Erythroblast (primary cell): ENCODE measurements at regions not wholly inside any gene's neighbourhood (a gene's known extent, or its start where the extent isn't known, plus 50 kb on each side); places are given as distances from the start of the nearest gene placed in this dataset.

Experiments
- DNase-seq, 2 experiments: peaks; one replicate each; lab custom pipeline; 2025; lab: John Stamatoyannopoulos, UW
- GATA1 ChIP-seq: IDR thresholded peaks from 2 replicates; pipeline ENCODE4 v1.6.1; 2011; ENCODE audit warnings: low read depth, mild to moderate bottlenecking, control low read depth, low read length, moderate library complexity
- POLR2A ChIP-seq: IDR thresholded peaks from 2 replicates; pipeline ENCODE4 v1.6.1; 2011; ENCODE audit warnings: mild to moderate bottlenecking, low read length

DNA sequence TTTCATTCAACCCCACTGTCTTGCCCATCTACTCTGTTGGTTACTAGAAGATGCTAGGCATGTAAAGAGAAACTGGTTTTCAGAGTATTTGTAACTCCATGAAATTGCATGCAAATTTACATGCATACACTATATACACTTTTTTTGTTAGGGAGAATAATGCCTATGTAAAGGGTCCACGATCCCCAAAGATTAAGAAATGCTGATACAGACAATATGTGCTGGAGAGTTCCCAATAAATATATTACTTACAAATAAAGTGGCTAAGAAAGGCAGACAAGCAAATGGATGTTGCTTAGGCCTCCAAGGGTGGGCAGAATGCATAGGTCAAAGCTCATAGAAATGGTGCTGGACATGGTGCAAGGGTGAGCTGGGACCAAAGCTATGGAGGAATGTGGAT, 109.6 kb upstream of the NHSL1 start:
- no peak for TF ChIP-seq POLR2A
- TF ChIP-seq GATA1, result no peak
- DNase-seq, result no peak

DNA sequence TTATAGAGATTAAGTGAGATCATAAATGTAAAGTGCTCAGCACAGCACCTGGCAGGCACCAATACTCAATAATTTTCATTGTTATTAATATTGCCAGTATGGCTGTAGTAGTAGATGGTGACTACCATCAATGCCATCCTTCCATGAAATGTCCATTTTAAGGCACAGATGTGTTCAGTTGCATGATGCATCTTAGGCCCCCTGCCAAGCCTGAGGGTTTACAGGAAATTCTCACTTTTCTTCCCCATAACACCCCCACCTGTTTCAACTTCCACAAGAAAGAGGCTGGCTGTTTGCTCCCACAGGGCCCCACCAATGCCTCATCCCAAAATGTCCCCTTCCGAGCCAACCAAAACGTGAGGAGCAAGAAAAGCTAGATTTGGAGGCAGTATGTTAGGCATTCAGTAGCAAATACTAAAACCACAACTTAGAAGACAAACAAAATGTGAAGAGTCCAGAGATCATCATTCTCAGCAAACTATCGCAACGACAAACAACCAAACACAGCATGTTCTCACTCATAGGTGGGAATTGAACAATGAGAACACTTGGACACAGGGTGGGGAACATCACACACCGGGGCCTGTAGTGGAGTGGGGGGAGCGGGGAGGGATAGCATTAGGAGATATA, 110.6 kb upstream of the NHSL1 start:
- TF ChIP-seq GATA1, result no peak
- no peak for TF ChIP-seq POLR2A
- no peak for DNase-seq

DNA sequence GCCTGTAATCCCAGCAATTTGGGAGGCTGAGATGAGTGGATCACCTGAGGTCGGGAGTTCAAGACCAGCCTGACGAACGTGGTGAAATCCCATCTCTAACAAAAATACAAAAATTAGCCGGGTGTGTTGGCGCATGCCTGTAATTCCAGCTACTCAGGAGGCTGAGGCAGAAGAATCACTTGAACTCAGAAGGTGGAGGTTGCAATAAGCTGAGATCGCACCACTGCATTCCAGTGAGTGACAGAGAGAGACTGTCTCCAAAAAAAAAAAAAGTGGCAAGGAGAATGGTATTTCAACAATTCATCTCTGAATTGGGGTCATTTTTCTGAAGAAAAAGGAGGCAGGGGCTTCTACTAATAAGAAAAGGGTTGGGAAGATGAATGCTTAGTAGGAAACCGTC, 111.5 kb upstream of the NHSL1 start:
- no peak for DNase-seq
- no peak for TF ChIP-seq POLR2A
- TF ChIP-seq GATA1, result no peak

DNA sequence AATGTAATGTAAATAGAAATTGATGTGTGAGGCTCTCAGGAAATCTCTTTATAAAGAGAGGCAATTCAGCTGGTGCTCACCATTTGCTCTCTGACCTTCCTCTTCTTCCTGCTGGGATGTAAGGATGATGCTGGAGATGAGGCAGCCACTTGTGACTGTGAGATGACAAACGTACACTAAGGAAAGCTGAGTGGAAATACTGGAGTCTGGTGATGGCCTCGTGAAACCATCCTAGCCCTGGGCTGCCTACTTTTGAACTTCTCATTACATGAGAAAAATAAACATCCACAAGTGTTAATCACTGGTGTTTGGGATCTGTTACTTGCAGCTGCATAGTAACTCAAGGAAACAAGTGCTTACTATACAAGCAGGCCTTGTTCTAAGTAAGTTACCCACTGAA, 114.9 kb upstream of the NHSL1 start:
- TF ChIP-seq GATA1 (no peak), POLR2A (no peak)
- no peak for DNase-seq

DNA sequence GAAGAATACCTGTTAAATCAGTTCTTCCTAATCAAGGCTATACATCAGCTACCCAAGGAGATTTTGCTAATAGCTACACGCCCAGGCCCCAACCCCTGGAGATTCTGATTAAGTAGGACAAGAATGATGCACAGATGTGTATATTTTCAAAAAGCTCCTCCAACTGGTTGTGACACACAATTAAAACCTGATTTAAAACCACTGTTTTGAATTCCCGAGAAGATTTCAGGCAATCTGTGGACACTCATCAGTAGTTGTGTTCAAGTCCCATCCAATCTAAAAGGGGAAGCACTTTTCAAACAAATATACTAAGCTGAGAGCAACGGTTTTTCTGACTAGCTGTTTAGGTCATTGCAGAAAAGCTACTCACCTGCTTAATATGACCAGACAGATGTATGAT, 118.9 kb upstream of the NHSL1 start:
- TF ChIP-seq GATA1 (no peak), POLR2A (no peak)
- no peak for DNase-seq

DNA sequence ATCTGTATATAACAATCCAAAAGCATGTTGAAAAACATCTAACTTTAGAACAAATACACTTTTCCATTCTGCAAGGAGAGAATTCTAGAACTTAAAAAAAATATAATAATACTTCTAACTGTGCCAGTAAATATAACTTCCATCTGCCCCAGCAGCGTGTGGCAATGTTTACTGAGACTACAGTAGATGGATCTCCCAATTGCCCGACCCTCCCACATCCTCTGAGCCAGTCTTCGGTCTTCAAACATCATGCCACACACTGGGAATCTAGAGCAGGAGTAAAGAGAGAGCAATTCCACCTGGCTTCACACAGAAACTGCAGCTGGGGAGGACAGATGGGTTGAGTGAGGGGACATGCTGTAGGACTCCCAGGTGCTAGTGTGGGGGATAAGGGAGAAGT, 121.3 kb upstream of the NHSL1 start:
- no peak for DNase-seq

DNA sequence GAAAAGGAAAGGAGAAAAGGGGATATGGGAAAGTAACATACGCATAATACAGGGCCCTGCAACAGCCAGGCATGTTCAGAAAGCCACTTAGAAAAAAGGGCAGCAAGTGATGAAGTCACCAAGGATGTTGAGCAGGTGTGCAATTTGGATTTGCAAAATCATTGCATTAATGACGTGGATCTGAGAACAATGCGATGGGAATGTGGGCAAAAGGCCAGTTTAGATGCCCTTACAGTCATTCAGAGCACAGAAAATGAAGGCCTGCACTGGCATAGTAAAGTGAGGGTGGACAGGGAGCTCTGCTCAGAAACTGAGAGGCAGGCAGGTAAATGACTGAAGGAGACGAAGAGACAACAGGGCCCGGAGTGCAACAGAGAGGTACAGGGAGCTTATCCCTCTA, 123.7 kb upstream of the NHSL1 start:
- TF ChIP-seq GATA1 (no peak), POLR2A (no peak)
- no peak for DNase-seq

More for the DNA sequence above, 121.3 kb upstream of the NHSL1 start:
- no peak for TF ChIP-seq POLR2A
- TF ChIP-seq GATA1, result no peak

DNA sequence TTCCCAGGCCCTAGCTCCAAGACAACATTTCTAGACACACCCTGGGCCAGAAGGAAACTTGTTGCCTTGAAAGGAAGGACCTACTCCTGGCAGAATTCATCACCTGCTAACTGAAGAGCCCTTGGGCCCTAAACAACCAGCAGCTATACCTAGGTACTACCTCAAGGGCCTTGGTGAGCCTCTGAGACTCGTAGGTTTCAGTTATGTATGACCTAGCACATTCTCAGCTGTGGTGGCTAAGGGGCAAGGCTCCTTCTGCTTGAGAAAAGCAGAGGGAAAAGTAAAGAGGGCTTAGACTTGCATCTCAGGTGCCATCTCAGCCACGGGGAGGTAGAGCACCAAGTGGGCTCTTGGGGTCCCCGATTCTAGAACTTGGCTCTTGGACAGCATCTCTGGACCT, 132.3 kb upstream of the NHSL1 start:
- TF ChIP-seq POLR2A (no peak), GATA1 (no peak)
- no peak for DNase-seq

DNA sequence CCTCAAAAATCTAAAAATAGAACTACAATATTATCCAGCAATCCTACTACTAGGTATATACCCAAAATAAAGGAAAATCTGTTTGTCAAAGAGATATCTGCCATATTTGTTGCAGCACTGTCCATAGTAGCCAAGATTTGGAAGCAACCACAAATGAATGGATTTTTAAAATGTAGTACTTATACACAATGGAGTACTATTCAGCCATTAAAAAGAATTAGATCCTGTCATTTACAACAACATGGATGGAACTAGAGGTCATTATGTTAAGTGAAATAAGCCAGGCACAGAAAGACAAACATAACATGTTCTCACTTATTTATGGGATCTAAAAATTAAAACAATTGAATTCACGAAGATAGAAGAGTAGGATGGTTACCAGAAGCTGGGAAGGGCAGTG, 135.7 kb upstream of the CCDC28A start:
- no peak for DNase-seq

DNA sequence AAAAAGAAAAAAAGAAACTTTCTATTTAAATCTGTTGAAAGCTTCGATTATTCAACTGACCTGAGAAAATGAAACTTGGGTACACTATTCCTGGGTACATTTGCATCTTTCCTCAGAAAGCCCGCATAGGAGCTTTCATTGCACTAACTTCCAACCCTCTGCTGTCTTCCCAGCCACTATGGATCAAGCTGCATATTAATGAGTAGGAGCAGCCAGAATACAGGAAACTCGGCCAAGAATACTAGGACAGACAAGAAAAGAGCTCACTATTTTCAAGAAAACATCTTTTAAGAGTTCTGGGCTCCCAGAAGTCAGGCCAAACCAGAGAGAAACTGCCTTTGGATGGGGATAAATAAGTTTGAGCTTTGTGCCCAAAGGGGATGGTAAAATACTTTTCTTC, 135.0 kb upstream of the CCDC28A start:
- TF ChIP-seq POLR2A (no peak), GATA1 (no peak)
- no peak for DNase-seq

More for the DNA sequence above, 135.7 kb upstream of the CCDC28A start:
- TF ChIP-seq GATA1 (no peak), POLR2A (no peak)

DNA sequence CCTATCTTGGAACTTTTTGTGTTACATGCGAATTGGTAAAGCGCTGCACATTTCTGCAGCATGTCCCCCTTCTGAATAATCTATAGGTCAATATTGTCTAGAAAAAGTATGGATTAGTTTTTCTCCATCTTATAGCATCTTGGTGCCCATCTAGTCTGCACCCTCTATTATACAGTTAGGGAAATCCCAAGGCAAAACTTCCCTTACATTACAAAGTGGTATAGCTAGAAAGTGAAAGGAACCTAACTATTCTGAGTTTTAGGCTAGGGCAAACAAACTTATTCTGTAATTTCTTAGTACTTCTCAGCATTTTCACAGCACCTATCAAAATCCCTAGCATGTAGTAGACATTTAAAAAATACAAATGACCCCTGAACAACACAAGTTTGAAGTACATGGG, 133.5 kb upstream of the CCDC28A start:
- DNase-seq, result no peak
- TF ChIP-seq GATA1 (no peak), POLR2A (no peak)

DNA sequence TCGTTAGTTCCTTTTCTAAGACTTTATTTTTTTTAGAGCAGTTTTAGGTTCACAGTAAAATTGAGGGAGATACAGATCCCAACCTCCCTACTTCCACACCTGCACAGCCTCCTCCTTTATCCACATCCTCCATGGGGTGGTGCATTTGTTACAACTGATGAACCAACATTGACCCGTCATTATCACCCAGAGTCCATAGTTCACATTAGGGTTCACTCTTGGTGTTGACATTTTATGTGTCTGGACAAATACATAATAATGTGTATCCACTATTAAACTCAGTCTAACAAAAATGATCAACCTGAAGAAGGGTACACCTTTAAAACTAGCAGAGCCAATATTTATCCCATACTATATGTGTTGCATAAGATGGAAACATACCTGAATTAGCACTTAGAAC, 130.4 kb upstream of the CCDC28A start:
- TF ChIP-seq POLR2A, result no peak
- TF ChIP-seq GATA1, result no peak
- no peak for DNase-seq

DNA sequence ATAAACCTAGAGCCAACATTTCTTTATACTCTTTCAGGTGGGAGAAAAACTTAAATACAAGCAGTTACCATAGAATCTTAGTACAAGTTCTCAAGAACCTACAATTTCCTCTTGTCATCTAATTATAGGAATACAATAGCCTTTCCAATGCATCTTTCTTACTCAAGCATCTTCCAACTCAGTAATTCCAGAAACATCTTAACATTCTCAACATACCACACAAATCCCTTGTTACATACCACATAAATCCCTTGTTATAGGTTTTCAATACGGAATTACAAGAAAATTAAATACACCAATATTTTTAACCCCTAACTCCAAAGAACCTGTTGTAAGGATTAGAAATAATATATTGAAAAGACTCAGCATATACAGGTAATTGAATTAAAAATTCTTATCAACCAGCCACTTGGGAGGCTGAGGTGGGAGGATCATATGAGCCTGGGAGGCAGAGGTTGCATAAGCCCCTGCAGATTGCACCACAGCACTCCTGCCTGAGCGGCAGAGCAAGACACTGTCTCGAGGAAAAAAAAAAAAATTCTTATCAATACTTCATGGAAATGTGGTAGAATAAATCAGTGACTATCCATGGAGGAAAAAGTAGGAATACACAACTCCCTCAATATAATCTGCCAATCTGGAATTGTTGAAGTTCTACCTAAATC, 127.5 kb upstream of the CCDC28A start:
- no peak for DNase-seq
- TF ChIP-seq GATA1, result no peak
- TF ChIP-seq POLR2A, result no peak

DNA sequence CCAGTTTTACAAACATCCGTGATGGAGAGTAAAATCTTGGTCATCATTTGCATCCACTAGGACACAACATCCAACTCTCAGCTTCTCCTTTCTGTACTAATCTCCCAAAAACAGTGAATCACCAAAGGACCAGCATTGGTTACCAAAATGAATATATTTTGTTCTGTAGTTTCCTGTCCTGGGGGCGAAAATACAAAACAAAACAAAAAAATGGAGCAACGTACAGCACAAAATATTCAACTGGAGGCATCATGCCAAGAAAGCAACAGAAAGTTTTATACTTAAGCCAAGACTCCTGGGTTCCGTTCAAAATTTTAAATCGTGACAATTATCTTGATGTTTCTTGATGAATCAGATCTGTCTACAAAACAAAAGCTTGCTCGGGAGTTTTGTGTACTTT, 126.6 kb upstream of the CCDC28A start:
- TF ChIP-seq GATA1 (no peak), POLR2A (no peak)
- no peak for DNase-seq

DNA sequence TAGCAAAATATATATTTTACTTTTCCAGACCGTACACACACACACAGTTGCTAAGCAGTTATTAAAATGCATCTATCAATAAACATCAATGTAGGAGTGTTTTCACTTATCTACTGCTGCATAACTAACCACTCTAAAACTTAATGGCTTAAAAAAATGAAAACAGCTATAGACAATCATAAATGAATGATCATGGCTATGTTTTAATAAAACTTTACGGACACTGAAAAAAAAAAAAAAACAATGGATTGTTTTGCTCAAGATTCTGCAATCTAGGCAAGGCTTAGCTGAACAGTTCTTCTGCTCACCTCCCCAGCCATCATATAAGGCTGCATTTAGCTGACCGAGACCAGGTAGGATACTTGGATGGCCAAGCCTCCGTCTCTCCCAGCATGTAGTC, 125.4 kb upstream of the CCDC28A start:
- TF ChIP-seq POLR2A, result no peak
- no peak for TF ChIP-seq GATA1
- no peak for DNase-seq
